Adipocyte (in vitro differentiated cells): ENCODE measurements at regions not wholly inside any gene's neighbourhood (a gene's known extent, or its start where the extent isn't known, plus 50 kb on each side); places are given as distances from the start of the nearest gene placed in this dataset.
A peak's percentile ranks its signal among the peaks of the same experiment; 100 is the strongest.
"Not testable (repeated sequence)": the region's sequence is repeated elsewhere in the genome, so short reads cannot be mapped to it uniquely, and the experiment has no call there.

Experiments
- DNase-seq: peaks from one replicate; pipeline ENCODE4 v3.0.0-alpha.2; 2015; ENCODE audit warnings: low read depth
- H3K27me3 ChIP-seq: replicated peaks from 2 replicates; pipeline ENCODE4 v1.7.0; 2013; ENCODE audit warnings: mild to moderate bottlenecking, low read length, moderate library complexity; ENCODE audit not compliant: control insufficient read depth, insufficient read depth
- H3K36me3 ChIP-seq: 2 replicates; pipeline ENCODE4 v1.7.0; 2013; ENCODE audit warnings: low read length, mild to moderate bottlenecking, moderate library complexity; ENCODE audit not compliant: control insufficient read depth, insufficient read depth, severe bottlenecking
- H3K4me1 ChIP-seq: 2 replicates; pipeline ENCODE4 v1.7.0; 2013; ENCODE audit warnings: mild to moderate bottlenecking, low read length, moderate library complexity; ENCODE audit not compliant: control insufficient read depth, insufficient read depth
- H3K4me3 ChIP-seq: 2 replicates; pipeline ENCODE4 v1.7.0; 2013; ENCODE audit warnings: mild to moderate bottlenecking, low read length, moderate library complexity
- H3K9ac ChIP-seq: 2 replicates; pipeline ENCODE4 v1.7.0; 2013; ENCODE audit warnings: mild to moderate bottlenecking, low read length, moderate library complexity
- H3K9me3 ChIP-seq: 2 replicates; pipeline ENCODE4 v1.7.0; 2013; ENCODE audit warnings: mild to moderate bottlenecking, low read length, moderate library complexity; ENCODE audit not compliant: control insufficient read depth

GRCh38 chr12:46963977-46964971, 115.1 kb upstream of the PCED1B start:
- Histone ChIP-seq H3K9ac (peak overlapping the region; percentile 50), H3K9me3 (no peaks in the 10 kb centered on the region), H3K4me3 (peak overlapping the region; percentile 51), H3K4me1 (peaks cover 37% of the 10 kb centered on the region), H3K36me3 (no peaks in the 10 kb centered on the region), H3K27me3 (no peaks in the 10 kb centered on the region)
- DNase-seq: peak; percentile 71

DNA sequence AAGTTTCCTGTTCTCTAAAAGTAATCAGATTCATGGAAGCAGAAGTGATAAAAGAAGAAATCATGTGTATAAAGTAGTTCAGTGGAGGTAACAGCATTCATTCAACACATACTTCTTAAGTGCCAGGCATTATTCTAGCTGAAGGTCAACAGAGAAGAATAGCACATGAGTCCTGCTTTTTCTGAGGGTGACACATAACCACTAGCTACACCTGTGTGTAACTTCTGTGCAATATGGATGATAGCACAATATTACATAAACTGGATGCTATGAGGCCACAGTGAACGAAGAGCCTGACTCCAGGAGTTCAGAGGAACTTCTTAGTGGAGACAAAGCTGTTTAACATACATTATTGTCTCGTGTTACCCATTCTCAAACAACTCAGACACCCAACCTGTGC, 114.3 kb upstream of the PCED1B start:
- no peaks in the 10 kb centered on the region for H3K36me3 ChIP-seq
- DNase-seq: no peak
- H3K9ac ChIP-seq: peak overlapping the region; percentile 50
- H3K4me3 ChIP-seq: peak overlapping the region; percentile 51
- peaks cover 29% of the 10 kb centered on the region for H3K4me1 ChIP-seq
- no peaks in the 10 kb centered on the region for H3K9me3 ChIP-seq
- H3K27me3 ChIP-seq: no peaks in the 10 kb centered on the region

DNA sequence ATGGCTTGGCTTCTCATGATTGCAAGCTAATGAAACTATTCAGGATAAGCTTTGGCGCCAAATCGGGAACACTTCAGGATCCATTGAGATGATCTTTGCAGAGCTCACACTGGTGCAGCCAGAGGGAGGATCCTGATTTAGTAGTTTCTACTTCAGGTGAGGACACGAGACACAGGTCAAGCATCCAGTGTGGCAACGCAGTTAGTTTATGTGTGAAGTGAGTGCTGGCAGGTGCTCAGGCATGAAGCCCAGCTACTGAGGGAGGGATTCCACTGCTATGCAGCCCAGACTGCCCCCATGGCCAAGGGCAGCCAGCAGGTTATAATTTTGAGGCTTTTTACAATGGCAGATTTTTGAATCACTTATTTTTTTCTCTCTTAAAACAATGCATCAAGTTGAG, 113.5 kb upstream of the PCED1B start:
- Histone ChIP-seq H3K4me3 (no peak overlapping the region), H3K9me3 (no peaks in the 10 kb centered on the region), H3K27me3 (no peaks in the 10 kb centered on the region), H3K4me1 (peaks cover 28% of the 10 kb centered on the region), H3K36me3 (no peaks in the 10 kb centered on the region), H3K9ac (no peak overlapping the region)
- no peak for DNase-seq

DNA sequence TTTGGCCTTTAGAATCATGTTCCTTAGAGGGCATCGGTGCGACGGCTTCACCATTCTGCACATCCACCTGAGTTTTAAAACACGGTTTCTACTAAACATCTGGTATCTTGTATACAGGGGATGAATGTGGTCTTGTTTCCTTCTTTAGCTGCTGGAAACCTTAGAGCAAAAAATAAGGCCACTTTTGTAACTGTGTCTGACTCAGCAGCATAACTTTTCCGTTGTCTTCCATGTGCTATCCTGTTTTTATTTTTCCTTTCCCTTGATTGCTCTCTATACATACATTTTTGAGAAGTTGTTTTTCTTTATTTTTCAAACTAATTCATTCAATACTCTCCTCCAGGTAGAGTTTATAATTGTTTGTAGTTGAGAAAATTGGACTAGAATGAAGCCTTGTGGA, 108.8 kb upstream of the PCED1B start:
- no peak overlapping the region for H3K9ac ChIP-seq
- peak; percentile 35 for DNase-seq
- no peaks in the 10 kb centered on the region for H3K9me3 ChIP-seq
- no peaks in the 10 kb centered on the region for H3K36me3 ChIP-seq
- H3K4me1 ChIP-seq: peaks cover 4% of the 10 kb centered on the region
- no peak overlapping the region for H3K4me3 ChIP-seq
- no peaks in the 10 kb centered on the region for H3K27me3 ChIP-seq

GRCh38 chr12:46973937-46974336, 105.5 kb upstream of the PCED1B start:
- H3K36me3 ChIP-seq, H3K4me3 ChIP-seq, H3K27me3 ChIP-seq, H3K4me1 ChIP-seq, H3K9me3 ChIP-seq, DNase-seq, H3K9ac ChIP-seq: not testable (repeated sequence)

- no peaks in the 10 kb centered on the region for H3K27me3 ChIP-seq
- no peaks in the 10 kb centered on the region for H3K4me1 ChIP-seq
- no peaks in the 10 kb centered on the region for H3K9me3 ChIP-seq
- no peak overlapping the region for H3K9ac ChIP-seq
- H3K36me3 ChIP-seq: no peaks in the 10 kb centered on the region
- H3K4me3 ChIP-seq: no peak overlapping the region
- no peak for DNase-seq
These were observed 101.5 kb upstream of the PCED1B start for GRCh38 chr12:46977871-46978375.

GRCh38 chr12:46981622-46982021, 97.8 kb upstream of the PCED1B start:
- no peaks in the 10 kb centered on the region for H3K36me3 ChIP-seq
- no peak for DNase-seq

DNA sequence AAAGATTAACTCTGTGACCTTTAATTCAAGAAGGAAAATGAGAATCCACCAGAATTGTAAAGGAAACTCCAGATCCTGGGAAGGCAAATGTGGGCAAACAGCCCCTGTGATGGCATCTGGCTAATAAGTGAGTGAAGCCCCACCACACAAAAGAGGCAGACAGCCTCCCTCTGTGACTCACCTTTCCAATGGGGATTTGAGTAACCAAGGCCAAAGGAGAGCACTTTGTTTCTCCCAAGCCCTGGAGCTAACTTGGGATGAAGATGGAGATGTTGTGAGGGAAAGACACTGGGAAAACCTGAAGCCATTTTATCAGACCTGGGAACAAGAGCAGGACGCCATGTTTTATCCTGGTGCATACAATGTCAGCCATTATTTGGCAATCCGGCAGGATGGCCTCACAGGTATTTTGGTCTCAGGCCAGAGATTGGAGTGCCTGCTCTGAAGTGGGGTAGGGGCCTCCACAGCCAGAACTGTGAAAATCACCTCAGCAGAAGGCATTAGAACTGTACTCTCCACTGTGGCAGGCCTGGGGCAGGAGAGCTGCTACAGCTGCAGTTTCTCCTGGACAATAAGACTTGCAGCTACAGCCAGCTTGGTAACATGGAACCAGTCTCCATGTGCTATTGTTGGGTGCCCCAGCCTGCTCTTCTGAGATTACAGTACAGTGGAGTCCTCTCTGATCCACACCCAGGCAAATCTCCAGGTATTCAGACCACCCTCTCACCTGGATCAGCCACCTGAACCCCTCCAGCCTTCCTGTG, 96.6 kb upstream of the PCED1B start:
- H3K4me3 ChIP-seq: no peak overlapping the region
- no peaks in the 10 kb centered on the region for H3K36me3 ChIP-seq
- no peaks in the 10 kb centered on the region for H3K9me3 ChIP-seq
- DNase-seq: no peak
- peaks cover 7% of the 10 kb centered on the region for H3K4me1 ChIP-seq
- H3K27me3 ChIP-seq: no peaks in the 10 kb centered on the region
- no peak overlapping the region for H3K9ac ChIP-seq

More at GRCh38 chr12:46981622-46982021, 97.8 kb upstream of the PCED1B start:
- no peak overlapping the region for H3K9ac ChIP-seq
- H3K4me1 ChIP-seq: peaks cover 7% of the 10 kb centered on the region
- no peaks in the 10 kb centered on the region for H3K27me3 ChIP-seq
- no peak overlapping the region for H3K4me3 ChIP-seq
- no peaks in the 10 kb centered on the region for H3K9me3 ChIP-seq

GRCh38 chr12:46983393-46983793, 96.0 kb upstream of the PCED1B start:
- Histone ChIP-seq H3K36me3 (no peaks in the 10 kb centered on the region), H3K27me3 (no peaks in the 10 kb centered on the region), H3K4me1 (peaks cover 7% of the 10 kb centered on the region), H3K9me3 (no peaks in the 10 kb centered on the region), H3K4me3 (no peak overlapping the region), H3K9ac (no peak overlapping the region)
- no peak for DNase-seq

DNA sequence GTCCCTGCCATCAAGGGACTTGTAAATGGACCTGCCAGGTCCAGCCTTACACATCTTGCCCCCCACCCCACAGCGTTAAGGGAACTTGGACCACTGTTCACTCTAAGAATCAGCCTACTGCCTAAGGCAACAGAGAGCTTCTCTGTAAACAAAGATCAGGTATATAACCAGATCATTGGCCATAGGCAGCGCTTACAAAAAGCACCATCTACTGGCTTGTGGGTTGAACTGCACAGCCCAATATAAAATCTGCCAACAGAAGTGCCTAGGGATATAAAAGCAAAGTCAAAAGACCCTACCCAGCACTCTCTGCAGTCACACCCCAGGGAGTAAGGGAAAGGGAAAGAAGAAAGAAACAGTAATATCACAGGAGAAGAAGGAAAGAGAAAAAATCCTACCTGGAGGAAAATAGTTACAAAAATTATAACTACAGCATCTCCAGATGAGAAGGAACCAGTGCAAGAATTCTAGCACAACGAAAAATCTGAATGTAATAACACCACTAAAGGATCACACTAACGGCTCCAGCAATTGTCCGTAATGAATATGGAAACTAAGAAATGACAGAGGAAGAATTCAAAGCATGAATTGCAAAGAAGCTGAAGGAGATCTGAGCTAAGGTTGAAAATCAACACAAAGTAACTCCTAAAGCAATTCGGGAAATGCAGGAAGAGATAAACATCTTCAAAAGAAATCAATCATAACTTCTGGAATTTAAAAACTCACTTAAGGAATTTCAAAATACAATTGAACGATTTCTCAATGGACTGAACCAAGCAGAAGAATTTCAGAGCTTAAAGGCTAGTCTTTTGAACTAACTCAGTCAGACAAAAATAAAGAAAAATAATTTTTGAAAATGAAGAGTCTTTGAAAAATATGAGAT, 95.2 kb upstream of the PCED1B start:
- no peaks in the 10 kb centered on the region for H3K36me3 ChIP-seq
- H3K4me3 ChIP-seq: peak overlapping the region; percentile 37
- peak overlapping the region; percentile 50 for H3K9ac ChIP-seq
- DNase-seq: peak; percentile 75
- peaks cover 7% of the 10 kb centered on the region for H3K4me1 ChIP-seq
- H3K9me3 ChIP-seq: no peaks in the 10 kb centered on the region
- H3K27me3 ChIP-seq: no peaks in the 10 kb centered on the region
